ENCODE measurements at regions not wholly inside any gene's neighbourhood (a gene's known extent, or its start where the extent isn't known, plus 50 kb on each side); places are given as distances from the start of the nearest gene placed in this dataset.

DNA sequence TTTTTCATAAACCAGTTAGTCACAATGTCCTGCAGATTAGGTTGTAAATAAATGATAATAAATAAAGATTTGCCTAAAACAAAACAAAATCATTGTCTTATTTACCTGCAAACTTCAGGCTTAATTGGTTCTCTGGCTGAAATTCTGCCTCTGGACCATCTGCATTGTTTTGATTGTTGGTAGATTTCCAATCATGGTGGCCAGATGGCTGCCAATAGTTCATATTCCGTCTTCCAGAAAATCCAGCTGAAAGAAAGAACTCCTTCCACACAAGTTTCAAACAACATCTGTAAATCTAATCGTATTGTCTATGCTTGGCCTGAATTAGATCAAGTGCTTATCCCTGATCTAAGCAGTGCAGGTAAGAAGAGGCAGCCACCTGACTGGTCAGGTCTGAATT is 771.1 kb upstream of the ZEB2 start:
- no peak overlapping the region for H3K27ac ChIP-seq
- intact Hi-C loops (cut with DNase I; ENCODE audit: low total_unique reads): no loop called here
- H3K36me3 ChIP-seq: no peaks in the 10 kb centered on the region
- H3K4me1 ChIP-seq: no peaks in the 10 kb centered on the region
- DNase-seq (ENCODE audit: low spot score in 2 of 2): no peak
- no peaks in the 10 kb centered on the region for H3K27me3 ChIP-seq
- H3K9me3 ChIP-seq: no peaks in the 10 kb centered on the region
- TF ChIP-seq POLR2AphosphoS5 (IDR thresholded peaks at IDR 0.05) (no peak), POLR2A (IDR thresholded peaks at IDR 0.05) (no peak)
- TF ChIP-seq, protein P1, sequence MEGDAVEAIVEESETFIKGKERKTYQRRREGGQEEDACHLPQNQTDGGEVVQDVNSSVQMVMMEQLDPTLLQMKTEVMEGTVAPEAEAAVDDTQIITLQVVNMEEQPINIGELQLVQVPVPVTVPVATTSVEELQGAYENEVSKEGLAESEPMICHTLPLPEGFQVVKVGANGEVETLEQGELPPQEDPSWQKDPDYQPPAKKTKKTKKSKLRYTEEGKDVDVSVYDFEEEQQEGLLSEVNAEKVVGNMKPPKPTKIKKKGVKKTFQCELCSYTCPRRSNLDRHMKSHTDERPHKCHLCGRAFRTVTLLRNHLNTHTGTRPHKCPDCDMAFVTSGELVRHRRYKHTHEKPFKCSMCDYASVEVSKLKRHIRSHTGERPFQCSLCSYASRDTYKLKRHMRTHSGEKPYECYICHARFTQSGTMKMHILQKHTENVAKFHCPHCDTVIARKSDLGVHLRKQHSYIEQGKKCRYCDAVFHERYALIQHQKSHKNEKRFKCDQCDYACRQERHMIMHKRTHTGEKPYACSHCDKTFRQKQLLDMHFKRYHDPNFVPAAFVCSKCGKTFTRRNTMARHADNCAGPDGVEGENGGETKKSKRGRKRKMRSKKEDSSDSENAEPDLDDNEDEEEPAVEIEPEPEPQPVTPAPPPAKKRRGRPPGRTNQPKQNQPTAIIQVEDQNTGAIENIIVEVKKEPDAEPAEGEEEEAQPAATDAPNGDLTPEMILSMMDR (IDR thresholded peaks at IDR 0.05): no peak
- no peak overlapping the region for H3K4me3 ChIP-seq

DNA sequence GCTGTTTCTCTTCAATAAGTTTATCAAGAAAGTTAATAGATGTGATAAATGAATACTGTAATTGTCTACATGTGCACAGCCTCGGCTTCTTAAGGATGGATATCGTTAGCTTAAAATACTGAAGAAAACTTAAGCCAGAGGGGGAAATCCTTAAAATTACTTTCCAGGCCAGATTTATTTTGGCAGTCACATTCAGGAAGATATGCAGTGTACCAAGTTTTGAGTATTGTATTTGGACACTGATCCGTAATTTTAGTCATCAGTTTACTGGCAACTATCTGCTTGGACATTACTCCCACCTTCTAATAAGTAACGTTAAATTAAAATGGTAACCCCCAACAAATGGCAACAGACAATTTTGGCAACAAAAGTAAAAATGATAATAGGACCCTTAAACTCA is 770.0 kb upstream of the ZEB2 start:
- Histone ChIP-seq H3K27ac (no peak overlapping the region), H3K36me3 (no peaks in the 10 kb centered on the region), H3K4me3 (no peak overlapping the region), H3K4me1 (no peaks in the 10 kb centered on the region), H3K27me3 (no peaks in the 10 kb centered on the region), H3K9me3 (no peaks in the 10 kb centered on the region)
- intact Hi-C loops (cut with DNase I; ENCODE audit: low total_unique reads): no loop called here
- DNase-seq (ENCODE audit: low spot score in 2 of 2): no peak
- TF ChIP-seq POLR2AphosphoS5 (IDR thresholded peaks at IDR 0.05): no peak
- TF ChIP-seq, protein P1 (IDR thresholded peaks at IDR 0.05): no peak
- TF ChIP-seq POLR2A (IDR thresholded peaks at IDR 0.05): no peak

DNA sequence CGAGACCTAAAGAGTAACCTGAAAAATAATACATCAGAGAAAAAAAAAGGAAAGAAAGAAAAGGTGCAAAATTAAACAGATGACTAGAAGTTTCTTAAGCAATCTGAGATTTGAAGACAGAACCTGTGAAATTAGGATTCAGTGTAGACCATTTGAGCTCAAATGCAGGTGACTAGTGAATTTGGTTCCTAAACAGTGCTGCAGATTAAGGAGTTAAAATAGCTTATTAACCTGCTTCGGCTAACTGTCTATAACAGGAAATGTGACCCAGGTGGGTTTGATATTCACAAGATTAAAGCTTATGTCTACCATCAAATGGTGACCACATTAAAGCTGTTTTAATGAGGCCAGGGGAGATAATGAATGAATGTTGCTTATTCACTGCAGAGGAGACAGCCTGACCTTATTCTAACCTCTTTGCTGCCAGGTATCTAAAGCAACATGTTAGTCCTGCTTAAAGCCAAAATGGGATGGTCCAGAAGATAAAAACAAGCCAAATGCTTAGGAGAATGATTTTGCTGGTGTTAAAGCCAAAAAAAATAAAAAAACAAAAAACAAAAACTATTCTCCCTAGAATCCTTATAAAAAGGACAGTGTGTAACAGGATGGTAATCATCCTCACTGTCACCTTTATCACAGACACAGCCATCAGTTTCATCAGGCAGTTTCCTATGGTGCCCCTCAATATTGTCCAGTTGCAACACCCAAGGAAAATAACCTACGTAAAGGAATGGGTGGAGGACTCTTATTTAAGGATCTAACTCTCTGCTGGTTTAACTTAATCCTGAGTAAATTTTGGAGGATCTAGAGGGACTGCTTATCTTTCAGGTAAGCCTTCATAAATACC is 769.0 kb upstream of the ZEB2 start:
- no peak for DNase-seq (ENCODE audit: low spot score in 2 of 2)
- H3K27me3 ChIP-seq: no peaks in the 10 kb centered on the region
- H3K4me1 ChIP-seq: no peaks in the 10 kb centered on the region
- intact Hi-C loops (cut with DNase I; ENCODE audit: low total_unique reads): no loop called here
- H3K36me3 ChIP-seq: no peaks in the 10 kb centered on the region
- H3K9me3 ChIP-seq: no peaks in the 10 kb centered on the region
- H3K27ac ChIP-seq: no peak overlapping the region
- TF ChIP-seq, protein P1 (IDR thresholded peaks at IDR 0.05): no peak
- TF ChIP-seq POLR2A (IDR thresholded peaks at IDR 0.05) (no peak), POLR2AphosphoS5 (IDR thresholded peaks at IDR 0.05) (no peak)
- H3K4me3 ChIP-seq: no peak overlapping the region

DNA sequence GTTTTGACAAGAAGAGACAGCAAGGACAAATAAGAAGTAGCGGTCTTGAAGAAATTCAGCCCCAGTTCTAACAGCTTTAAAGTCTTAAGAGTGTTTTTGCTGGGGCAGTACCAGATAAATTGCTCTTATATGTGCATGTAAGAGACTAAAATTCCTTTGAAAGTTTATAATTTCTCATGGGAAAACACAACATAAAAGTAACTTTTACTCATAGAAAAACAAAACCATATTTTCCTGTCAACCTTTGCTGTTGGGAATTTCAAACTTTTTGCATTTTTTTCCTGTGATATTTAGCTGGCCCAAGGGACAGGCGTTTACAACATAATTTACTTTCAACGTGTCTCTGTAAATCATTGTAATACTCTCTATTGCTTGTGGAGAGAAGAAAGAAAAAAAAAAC is 767.8 kb upstream of the ZEB2 start:
- H3K4me1 ChIP-seq: no peaks in the 10 kb centered on the region
- no peaks in the 10 kb centered on the region for H3K27me3 ChIP-seq
- no peak overlapping the region for H3K27ac ChIP-seq
- H3K4me3 ChIP-seq: no peak overlapping the region
- H3K9me3 ChIP-seq: no peaks in the 10 kb centered on the region
- intact Hi-C loops (cut with DNase I; ENCODE audit: low total_unique reads): no loop called here
- TF ChIP-seq POLR2A (IDR thresholded peaks at IDR 0.05) (no peak), POLR2AphosphoS5 (IDR thresholded peaks at IDR 0.05) (no peak)
- TF ChIP-seq, protein P1 (IDR thresholded peaks at IDR 0.05): no peak
- DNase-seq (ENCODE audit: low spot score in 2 of 2): no peak
- H3K36me3 ChIP-seq: no peaks in the 10 kb centered on the region

DNA sequence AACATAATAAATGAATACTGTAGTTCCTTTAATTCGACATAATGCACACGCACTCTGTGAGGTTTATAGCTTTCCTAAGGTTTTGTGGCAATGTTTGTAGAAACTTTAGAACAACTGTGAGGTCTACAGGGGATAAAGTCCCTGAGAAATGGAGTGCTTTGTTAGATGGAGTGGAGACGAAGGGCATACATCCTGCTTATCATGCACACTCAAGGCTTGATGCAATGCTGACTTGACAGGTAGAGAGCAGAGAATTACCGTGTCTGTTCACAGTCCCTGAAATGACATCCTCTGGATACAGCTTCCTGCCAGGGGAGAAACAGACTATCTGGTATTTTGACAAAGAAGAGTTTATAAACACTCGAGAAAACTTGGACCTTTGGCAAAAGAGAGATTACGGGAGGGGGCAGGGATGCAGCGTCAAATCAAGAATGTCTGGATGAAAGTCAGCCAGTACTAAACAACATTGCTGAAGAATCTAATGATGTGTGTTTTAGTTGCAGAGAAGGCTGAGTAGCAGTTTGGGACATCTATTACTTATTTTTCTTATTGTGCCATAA is 766.9 kb upstream of the ZEB2 start:
- no peak for DNase-seq (ENCODE audit: low spot score in 2 of 2)
- H3K9me3 ChIP-seq: no peaks in the 10 kb centered on the region
- H3K4me3 ChIP-seq: no peak overlapping the region
- no peaks in the 10 kb centered on the region for H3K27me3 ChIP-seq
- intact Hi-C loops (cut with DNase I; ENCODE audit: low total_unique reads): no loop called here
- H3K36me3 ChIP-seq: no peaks in the 10 kb centered on the region
- no peaks in the 10 kb centered on the region for H3K4me1 ChIP-seq
- H3K27ac ChIP-seq: no peak overlapping the region
- TF ChIP-seq, protein P1 (IDR thresholded peaks at IDR 0.05): no peak
- TF ChIP-seq POLR2AphosphoS5 (IDR thresholded peaks at IDR 0.05): no peak
- TF ChIP-seq POLR2A (IDR thresholded peaks at IDR 0.05): no peak
